A204.1 (cell line): ENCODE measurements at regions not wholly inside any gene's neighbourhood (a gene's known extent, or its start where the extent isn't known, plus 50 kb on each side); places are given as distances from the start of the nearest gene placed in this dataset.
"Not testable (repeated sequence)": the region's sequence is repeated elsewhere in the genome, so short reads cannot be mapped to it uniquely, and the experiment has no call there.

Experiments used
- FAIRE-seq: peaks from 2 replicates; lab custom pipeline; 2012; peaks lifted over from hg19 to GRCh38; lab: Jason Lieb, UNC

DNA sequence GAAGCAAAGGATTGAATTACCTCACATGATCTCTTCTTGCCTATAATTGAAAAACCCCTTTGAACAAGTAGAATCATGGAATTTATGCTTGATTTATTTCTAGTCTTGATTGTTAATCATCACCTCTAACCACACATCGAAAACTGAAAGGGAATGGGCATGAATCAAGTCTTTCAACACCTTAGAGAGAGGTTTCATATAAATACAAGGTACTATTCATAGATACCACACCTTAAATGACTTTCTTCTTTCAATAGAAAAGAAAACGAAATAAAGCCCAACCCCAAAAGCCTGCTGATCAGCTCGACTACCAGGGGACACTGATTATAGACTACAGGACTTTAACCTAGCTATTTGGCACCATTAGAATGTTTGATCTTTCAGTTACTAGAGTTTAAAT is 128.6 kb upstream of the PTPRZ1 start:
- no peak for FAIRE-seq

DNA sequence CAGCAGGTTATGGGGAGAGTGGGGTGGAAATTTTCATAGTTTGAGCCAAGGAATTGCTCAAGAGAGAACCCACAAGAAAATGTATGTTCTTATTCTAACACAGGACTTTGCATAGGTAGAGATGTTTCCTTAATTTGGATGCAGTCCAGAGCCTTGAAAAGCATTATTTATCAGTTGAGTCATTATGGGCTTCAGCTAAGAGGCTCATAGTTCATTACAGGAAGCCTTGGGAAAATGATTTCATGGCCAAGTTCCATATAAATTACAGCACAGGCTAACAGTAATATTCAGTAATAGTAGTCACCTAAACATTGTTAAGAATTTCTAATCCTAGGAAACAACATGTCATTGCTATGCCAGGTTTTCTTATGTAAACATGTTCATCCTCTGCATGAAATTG is 131.1 kb upstream of the PTPRZ1 start:
- FAIRE-seq, result no peak

DNA sequence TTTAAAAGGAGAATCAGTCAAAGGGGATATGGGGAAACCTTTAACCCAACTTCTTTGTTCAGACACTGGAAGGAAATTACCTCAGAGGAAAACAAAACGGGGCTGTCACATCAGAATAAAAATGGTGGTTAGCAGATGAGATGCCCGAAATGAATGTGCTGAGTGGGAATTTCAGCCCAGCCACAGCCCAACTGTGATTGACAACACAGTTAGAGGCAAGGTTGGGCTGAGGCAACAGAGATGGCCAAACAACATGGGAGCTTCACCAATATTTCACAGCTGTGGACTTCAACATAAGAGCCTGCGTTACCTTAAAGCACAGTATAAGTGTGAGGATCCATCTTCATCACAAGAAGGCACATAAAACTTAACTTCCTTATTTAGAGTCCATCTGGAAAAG is 133.5 kb upstream of the PTPRZ1 start:
- no peak for FAIRE-seq

DNA sequence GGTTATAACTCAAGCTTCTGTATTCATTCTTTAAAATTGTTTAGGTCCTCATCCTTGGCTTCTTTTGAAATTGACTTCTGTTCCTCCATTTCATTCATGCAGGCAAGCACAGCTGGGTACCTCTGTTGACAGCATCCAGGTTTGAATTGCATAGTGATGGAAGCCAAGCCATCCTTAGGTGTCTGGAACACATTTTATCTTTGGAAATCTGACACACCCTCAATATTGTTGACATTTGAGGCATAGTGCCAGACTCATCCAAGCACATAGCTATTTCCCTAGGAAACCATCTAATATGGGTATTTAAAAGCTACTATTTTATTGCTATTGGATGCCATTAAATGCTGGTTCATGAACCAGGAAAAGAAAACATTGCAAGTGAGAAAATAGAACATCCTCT is 142.1 kb upstream of the PTPRZ1 start:
- FAIRE-seq, result no peak

DNA sequence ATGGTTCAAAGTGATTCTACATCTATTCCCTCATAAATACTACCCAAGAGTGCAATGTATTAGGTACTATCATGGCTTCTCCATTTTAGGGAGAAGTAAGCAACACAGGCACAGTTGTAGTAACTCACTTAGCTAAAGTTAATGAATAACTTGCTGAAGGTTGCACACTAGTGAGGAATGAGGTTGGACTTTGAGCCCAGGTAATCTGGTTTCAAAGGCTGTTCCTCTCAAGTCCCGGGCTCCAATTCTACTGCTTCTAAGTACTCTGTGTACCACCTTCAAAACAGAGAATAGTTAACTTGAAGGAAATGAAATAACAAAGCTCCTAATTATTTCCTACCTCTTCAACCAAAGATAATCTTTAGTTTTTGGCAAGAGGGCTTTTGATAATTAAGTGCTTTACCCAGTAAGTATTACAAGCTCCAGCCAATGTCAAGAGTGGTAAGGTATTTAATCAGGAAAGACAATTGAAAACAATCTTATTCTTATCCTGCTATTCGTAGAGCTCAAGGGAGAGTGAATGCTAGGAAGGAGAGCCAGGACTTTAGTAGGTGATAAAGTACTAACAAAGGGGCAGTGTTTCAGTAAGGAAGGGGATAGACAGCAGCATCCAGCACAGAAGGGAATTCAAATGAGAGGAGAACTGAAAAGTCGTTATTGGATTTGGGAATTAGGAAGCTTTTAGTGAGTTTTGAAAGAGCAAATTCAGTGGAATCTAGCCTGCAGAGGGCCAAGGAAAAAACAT is 158.2 kb upstream of the PTPRZ1 start:
- FAIRE-seq, result no peak

DNA sequence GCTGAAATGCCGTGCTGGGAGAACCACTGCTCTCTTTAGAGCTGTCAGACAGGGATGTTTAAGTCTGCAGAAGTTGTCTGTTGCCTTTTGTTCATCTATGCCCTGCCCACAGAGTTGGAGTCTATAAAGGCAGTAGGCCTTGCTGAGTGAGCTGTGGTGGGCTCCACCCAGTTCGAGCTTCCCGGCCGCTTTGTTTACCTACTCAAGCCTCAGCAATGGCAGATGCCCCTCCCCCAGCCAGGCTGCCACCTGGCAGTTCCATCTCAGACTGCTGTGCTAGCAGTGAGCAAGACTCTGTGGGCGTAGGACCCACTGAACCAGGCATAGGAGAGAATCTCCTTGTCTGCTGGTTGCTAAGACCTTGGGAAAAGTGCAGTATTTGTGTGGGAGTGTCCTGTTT is 160.0 kb upstream of the PTPRZ1 start:
- FAIRE-seq, result not testable (repeated sequence)

DNA sequence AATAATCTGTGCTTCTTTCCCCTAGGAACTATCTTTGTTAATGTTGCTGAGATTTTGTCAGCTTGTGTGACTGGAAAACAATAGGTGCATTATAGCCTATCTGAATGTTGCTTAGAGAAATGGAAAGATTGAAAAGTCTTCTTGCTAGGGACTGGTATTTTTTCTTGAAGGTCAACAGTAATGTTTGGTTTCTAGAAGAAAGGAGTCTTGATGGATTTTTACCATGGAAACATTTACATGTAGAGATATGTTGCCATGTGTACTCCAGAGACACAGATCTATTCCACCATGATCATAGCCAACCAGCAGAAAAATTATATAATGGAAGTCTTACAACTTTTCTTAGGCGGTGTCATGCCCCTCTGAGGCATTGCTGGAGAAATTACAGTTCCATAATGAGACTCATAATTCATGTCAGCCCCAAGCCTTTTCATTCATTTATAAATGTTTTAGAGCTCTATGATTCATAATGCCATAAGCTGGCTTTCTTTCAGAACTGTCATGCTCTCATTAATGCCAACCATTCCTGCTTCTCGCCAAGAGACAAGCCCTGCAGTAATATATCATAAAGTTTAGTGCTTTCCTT is 175.1 kb upstream of the PTPRZ1 start:
- FAIRE-seq, result no peak

DNA sequence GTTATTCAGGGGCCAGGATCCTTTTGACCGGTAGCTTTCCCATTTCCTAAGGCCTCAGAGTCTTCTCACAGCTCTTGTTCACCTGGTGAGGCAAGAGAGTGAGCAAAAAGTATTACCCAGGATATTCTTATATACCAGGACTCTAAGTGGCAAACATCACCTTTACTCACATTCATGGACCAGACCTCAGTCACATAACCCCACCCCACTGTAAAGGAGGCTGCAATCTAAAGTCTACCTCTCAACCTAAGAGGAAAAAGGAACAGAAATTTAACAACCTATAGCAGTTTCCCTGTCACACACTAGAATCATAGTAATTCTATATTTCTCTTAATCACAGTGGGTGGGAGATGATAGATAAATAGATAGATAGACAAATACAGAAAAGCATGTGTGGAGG is 176.0 kb upstream of the PTPRZ1 start:
- no peak for FAIRE-seq

DNA sequence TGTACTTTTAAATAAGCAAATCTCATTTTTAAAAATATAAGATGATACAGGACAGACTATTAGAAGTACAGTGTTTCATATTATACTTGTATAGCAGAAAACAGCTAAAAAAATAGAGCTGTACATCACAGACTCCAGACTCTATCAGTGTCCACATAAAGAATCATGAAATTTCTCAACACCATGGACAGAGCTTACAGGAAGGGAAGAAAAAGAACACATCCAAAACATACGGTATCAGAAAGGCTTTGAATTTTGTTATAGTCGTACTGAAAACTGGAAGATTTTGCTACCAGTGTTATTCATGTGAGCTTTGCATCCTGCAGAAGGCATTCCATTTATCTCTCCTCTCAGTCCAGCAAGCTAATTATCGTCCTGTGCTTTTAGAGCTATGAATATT is 183.2 kb upstream of the PTPRZ1 start:
- no peak for FAIRE-seq

DNA sequence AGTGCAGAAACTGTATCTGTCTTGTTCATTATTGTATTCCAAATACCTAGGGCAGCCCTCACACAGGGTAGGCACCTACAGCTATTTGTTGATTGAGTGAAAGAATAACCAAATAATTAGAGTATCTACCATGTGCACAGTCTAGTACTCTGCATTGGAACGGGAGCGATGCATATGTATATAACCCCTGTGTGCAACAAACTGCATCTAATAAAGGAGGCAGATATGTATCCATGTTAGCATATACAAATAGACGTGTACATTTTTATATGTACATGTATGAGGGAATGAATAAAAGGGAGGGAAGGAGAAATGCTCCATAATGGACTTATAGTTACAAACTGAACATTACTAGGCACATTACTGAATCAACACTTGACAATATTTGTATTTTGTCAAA is 191.3 kb upstream of the PTPRZ1 start:
- FAIRE-seq, result no peak

DNA sequence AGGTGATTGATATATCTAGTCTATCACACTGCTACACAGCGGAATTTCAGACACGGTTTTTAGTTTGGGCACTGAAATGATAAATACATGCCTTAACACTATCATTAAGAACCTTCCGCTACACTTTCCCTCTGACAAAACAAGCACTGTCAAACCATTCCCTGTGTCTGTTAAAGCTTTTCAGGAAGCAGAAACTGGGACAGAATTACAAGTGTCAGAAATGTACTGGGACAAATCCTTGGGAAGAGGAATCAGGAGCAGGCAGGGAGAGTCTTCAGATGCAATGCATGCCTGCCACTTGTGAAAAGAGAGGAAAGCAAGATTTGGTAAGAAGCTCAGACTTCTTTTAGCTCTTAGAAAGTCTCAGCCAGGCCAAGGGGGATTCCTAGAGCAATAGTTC is 196.8 kb upstream of the PTPRZ1 start:
- no peak for FAIRE-seq

DNA sequence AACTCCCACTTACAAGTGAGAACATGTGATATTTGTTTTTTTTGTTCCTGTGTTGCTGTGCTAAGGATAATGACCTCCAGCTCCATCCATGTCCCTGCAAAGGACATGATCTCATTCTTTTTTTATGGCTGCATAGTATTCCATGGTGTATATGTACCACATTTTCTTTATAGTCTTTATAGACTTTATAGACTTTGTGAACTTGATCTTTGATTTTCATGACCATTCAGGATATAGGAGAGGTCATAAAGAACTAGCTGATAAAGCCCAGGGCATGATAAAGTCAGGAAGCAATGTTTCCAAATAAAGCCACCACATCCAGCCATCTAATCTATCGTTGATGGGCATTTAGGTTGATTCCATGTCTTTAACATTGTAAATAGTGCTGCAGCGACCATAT is 198.5 kb upstream of the PTPRZ1 start:
- FAIRE-seq, result not testable (repeated sequence)

DNA sequence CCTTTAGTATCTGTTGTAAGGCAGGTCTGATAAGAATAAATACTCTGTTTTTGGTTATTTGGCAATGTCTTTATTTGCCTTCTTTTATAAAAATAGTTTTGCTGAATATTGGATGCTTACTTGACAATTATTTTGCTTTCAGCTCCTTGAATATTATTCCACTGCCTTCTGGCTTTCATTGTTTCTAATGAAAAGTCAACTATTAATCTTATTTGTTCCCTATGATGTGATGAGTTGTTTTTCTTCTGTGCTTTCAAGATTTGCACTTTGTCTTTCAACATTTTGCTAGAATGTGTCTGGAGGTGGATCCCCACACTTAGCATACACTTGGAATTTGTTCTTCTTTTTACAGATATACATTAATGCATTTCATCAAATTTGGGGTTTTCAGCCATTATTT is 203.8 kb upstream of the PTPRZ1 start:
- no peak for FAIRE-seq

DNA sequence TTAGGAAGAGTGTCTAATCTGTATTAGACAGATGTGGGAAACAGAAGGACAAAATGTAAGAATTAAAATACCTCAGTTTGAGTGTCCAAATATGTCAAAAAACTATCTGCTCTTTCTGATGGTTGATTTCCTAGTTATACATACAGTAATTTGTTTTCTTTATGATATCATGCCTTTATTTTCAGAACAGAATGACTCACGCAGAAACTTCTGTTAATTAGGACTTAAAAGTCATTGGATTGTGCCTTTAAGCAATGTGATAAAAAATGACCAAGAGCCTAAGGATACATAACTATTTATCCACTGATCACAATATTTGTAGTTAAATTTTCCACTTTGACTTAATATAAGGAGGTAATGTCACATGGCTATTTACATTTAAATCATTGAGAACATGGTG is 206.7 kb upstream of the PTPRZ1 start:
- no peak for FAIRE-seq

DNA sequence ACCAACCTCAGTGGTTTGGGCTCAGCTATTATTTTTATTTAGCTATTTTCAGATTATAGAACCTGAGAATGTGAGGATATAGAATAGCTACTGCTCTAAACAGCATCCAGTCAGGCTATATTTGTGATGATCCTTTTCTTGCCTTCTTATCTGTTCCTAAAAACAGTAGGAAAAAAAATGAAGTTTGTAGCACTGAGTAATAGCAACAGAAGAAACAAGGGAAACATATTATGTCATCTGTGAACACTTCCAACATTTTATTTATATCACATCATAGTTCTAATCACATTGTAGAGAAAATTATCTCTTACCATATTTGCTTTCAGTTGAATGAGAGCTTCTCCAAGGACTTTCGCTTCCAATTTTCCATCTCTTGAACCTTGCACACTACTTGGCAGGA is 229.6 kb upstream of the PTPRZ1 start:
- FAIRE-seq, result no peak

DNA sequence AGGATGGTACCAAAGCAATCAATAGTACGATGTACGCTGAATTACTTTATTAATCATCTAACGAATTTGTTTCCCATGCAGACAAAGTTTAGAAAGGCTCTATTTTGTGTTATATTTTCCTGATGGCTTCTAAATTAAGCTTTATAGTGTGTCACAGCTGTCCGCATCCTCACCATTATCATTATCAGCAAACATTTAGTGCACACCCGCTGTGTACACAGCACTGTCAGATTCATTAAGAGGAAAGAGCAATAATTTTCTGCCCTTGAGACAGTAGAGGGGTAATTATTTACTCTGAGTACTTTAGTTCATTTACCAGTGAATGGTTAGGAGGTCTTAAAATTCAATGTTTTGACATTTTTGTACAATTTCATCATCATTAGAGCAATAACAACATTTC is 233.3 kb upstream of the PTPRZ1 start:
- no peak for FAIRE-seq

DNA sequence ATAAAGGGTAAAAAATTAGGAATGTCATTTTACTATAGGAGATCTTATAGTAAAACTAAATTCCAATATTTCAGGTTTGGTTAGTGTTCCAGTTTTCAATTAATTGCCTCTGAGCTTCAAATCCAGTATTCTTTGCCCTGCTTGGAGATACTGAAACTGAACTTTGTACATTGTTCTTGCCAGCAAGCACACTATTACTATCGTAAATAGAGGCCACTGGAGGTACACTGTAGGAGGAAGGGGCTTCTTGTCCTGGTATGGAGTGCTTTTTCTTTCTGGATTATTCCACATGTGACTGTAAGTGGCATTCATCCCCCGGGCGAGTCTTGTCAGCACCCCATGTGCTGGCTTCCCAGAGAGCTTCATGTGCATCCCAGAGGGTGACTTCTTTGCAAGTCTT is 234.7 kb upstream of the PTPRZ1 start:
- no peak for FAIRE-seq

DNA sequence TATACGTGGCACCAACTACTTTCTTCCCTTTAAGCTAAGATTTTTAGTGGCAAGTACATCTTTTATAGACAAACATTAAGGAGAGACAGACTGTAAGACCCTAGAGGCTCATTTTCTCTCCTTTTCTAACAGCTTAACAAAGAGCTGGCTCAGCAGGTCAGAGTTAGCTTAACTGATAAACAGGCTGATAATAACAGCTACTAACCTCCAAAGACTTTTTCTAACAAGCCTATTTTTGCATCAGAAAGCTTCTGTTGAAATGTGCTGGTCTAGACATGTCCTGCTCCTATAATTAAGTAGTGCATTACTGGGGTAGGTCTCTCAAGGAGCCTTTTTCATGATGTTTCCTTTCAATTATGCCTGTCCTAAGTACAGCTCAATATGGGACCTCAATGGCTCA is 238.2 kb upstream of the FAM3C start:
- no peak for FAIRE-seq

DNA sequence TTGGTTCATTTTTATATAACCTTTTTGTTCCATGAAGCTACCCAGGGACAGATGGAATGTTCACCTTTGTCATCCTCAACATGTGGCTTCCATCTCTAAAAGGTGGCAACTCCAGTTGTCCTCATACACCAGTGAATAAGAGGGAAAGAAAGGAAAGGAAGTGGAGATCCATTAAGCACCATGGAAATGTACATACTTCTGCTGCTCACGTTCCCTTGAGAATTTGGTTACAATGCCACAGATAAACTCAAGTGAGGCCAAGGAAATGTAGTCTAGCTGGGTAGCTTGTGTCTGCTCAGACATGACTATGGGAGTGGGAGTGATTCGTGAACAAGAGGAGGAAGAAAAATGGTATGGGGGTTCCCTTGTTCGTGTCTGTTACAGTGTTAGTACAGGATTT is 237.1 kb upstream of the FAM3C start:
- no peak for FAIRE-seq

DNA sequence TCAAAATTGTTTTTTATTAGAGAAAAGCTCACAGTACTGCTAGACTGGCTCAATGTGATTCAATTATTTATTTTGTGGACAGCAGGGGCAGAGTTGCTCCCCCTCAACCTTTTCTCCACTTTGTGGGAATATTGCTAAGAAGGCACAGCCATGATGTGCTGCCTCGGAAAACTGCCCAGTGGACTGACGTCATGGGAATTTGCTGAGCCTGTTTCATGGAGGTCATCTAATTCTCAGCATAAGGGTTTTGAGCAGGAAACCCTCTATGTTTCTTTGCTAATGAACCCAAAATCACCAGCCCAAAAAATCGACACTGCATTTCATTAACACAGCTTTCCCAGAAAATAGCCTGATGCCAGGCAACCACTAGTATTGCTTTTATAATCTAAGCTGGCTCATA is 228.8 kb upstream of the FAM3C start:
- FAIRE-seq, result no peak

DNA sequence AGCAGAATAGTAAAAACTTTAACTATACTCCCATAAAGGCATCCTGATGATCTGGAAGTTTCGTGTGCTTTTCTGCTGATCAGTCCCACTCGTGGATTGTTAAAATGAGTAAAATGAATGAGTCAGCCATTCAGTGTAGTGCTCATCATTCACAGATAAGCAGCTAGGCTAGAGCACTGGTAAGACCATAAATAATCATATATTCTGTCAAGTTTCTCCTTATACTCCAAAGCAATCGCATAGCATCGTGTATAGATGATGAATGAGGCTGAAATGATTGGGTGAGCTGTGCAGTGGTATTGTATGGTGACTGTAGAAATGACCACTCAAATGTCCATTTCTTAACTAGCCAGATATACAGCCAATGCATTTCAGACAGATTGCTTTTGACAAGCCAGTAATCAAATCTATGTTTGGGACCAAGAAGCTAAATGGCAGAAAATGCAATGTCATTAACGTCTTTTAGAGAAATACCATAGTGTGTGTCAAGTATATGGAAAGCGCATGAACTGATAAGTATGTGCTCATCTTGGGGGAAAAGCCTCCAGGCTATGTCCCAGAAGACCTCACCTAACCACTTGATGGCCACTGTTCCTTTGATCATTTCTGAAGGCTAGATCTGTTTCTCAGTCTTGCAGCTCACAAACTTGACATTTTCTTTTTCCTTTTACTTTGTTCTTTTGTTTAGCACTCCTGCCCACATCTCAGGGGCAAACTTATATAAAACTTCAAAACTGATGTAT is 227.2 kb upstream of the FAM3C start:
- no peak for FAIRE-seq

DNA sequence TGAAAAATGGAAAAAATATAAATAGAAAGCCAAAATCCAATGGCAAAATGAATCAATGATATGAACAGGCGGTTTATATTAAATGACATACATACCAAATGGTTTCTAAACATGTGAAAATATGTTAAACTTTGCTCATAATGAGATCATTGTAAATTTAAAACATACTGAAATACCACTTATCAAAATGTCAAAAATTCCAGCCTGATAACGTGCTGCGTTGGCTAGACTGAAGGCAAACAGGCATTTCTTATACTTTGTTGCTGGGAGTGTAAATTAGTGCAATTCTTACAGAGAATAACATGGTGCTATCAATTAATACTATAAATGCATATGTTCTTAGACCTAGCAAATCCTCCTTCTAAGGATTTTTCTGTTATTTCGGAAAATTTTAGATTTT is 225.8 kb upstream of the FAM3C start:
- no peak for FAIRE-seq

DNA sequence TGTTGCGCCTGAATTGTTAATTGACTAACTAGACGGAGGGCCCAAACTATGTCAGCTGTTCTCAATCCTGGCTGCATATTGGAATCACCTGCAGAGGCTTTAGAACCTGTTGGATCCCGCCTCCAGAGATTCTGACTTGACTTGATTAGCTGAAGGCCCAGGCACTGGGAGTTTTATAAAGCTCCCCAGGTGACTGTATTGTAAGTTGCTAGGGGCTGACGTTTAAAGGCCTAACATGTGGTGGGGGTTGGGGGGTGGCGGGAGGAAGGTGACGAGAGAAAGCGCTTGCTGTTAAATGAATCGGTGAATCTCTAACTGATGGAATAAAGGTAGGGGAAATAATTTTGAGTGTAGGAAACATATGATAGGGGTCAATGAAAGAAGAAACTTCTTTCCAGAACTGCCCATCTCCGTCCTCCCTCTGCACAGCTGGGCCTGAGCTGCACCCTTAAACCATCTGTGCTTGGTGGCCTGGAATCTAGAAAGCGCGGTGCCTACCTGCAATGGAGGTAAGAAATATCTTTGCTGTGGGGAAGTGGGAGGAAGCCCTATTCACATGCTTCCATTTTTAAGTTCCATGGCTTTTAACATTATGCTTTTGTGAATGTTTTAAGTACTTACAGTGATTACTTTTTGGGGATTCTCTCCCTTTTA is 225.0 kb upstream of the FAM3C start:
- FAIRE-seq, result no peak
